Astrocyte of the spinal cord (primary cell): ENCODE measurements at regions not wholly inside any gene's neighbourhood (a gene's known extent, or its start where the extent isn't known, plus 50 kb on each side); places are given as distances from the start of the nearest gene placed in this dataset.

Source experiments
- DNase-seq: peaks from one replicate; pipeline ENCODE4 v3.0.0; 2011; ENCODE audit warnings: low read depth, low spot score
- H3K4me3 ChIP-seq: 2 replicates; pipeline ENCODE4 v1.5.1; 2011; ENCODE audit warnings: low read depth, mild to moderate bottlenecking, low read length, moderate library complexity
- CTCF ChIP-seq: IDR thresholded peaks from 2 replicates; pipeline ENCODE4 v1.5.1; 2012; ENCODE audit warnings: low read depth, mild to moderate bottlenecking, low read length, inconsistent platforms
- in situ Hi-C: cut with HindIII; loops from 2 replicates; pipeline ENCODE4 v1.10.0; 2017; ENCODE audit warnings: low sequenced_read_pairs

- in situ Hi-C loops, result no loop called here
- no peak for TF ChIP-seq CTCF
- no peak overlapping the region for H3K4me3 ChIP-seq
- DNase-seq, result no peak
Observed at GRCh38 chr4:128355305-128355704, 67.7 kb upstream of the PGRMC2 start.

- in situ Hi-C loops, result no loop called here
- TF ChIP-seq CTCF, result no peak
- DNase-seq, result peak; percentile 88
- no peak overlapping the region for H3K4me3 ChIP-seq
Observed at GRCh38 chr4:128354205-128354821, 66.7 kb upstream of the PGRMC2 start.

GRCh38 chr4:128353791-128354190, 66.2 kb upstream of the PGRMC2 start:
- no peak overlapping the region for H3K4me3 ChIP-seq
- in situ Hi-C loops, result no loop called here
- TF ChIP-seq CTCF, result no peak
- DNase-seq, result no peak

GRCh38 chr4:128351502-128351901, 63.9 kb upstream of the PGRMC2 start:
- in situ Hi-C loops, result no loop called here
- no peak for DNase-seq
- TF ChIP-seq CTCF, result no peak
- no peak overlapping the region for H3K4me3 ChIP-seq

GRCh38 chr4:128350449-128351045, 62.9 kb upstream of the PGRMC2 start:
- in situ Hi-C loops, result no loop called here
- no peak for TF ChIP-seq CTCF
- no peak for DNase-seq
- no peak overlapping the region for H3K4me3 ChIP-seq

- no peak for TF ChIP-seq CTCF
- peak; percentile 80 for DNase-seq
- in situ Hi-C loops, result no loop called here
- no peak overlapping the region for H3K4me3 ChIP-seq
Observed at GRCh38 chr4:128349921-128350320, 62.3 kb upstream of the PGRMC2 start.
